OCI-LY3 (cell line): ENCODE measurements at regions not wholly inside any gene's neighbourhood (a gene's known extent, or its start where the extent isn't known, plus 50 kb on each side); places are given as distances from the start of the nearest gene placed in this dataset.

ENCODE experiments used
- EZH2phosphoT487 ChIP-seq: fragments of 200-600 bp; shearing (Covaris generic); IDR thresholded peaks from 2 replicates; pipeline ENCODE4 v1.6.1; 2018; ENCODE audit warnings: antibody characterized with exemption, mixed run types, low read depth
- TF ChIP-seq, protein P1 (sequence below): fragments of 200-600, 300-600 bp; sonication (generic); IDR thresholded peaks from 2 replicates; pipeline ENCODE4 v1.5.1; 2014; ENCODE audit warnings: antibody characterized with exemption, low read length, low read depth

DNA sequence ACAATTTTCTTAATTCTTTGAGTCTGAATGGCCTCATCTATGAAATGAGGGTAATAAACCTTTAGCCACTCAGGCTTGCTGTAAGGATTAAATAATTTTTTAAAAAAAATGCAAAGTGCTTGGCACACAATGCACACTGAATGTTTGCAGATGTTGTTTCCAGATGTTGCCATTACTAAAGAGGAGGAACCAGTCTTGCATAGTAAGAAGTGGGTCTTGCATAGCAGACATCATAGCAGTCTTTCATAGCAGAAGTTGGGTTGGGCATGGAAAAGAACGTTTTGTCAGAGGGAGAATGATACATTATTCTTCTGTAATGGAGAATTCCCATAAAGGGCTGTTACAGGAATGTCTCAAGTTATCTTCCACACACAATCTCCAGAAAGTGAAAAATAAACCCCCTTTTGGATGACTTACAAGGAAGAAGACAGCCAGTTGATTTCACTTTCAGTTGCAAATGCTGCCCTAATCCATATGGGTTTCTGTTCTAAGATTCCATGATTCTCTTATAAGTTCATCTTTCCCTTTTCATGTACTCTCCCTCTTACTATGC is 327.7 kb downstream of the SUCLG1 start:
- no peak for TF ChIP-seq EZH2phosphoT487
- TF ChIP-seq, protein P1, sequence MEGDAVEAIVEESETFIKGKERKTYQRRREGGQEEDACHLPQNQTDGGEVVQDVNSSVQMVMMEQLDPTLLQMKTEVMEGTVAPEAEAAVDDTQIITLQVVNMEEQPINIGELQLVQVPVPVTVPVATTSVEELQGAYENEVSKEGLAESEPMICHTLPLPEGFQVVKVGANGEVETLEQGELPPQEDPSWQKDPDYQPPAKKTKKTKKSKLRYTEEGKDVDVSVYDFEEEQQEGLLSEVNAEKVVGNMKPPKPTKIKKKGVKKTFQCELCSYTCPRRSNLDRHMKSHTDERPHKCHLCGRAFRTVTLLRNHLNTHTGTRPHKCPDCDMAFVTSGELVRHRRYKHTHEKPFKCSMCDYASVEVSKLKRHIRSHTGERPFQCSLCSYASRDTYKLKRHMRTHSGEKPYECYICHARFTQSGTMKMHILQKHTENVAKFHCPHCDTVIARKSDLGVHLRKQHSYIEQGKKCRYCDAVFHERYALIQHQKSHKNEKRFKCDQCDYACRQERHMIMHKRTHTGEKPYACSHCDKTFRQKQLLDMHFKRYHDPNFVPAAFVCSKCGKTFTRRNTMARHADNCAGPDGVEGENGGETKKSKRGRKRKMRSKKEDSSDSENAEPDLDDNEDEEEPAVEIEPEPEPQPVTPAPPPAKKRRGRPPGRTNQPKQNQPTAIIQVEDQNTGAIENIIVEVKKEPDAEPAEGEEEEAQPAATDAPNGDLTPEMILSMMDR: no peak
